ENCODE measurements at regions not wholly inside any gene's neighbourhood (a gene's known extent, or its start where the extent isn't known, plus 50 kb on each side); places are given as distances from the start of the nearest gene placed in this dataset.

DNA sequence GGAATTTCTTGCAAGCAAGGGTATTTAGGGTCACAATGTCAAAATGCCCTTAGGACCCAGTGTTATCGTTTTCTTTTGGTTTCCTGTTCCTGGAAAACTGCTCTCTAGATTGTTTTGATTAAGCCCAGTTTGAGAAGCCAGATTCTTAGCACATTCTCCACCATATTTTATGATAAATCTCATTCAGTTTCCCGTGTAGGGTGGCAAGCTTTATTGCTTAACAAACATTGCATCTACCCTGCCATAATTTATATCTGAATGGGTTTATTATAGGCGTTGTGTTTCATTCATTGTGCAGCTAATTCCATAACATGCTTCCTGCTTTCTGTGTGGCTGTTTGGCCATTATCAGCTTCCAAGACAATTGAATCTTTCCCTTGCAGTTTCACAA lies 389.1 kb upstream of the DYNLRB2 start:
- H3K4me3 ChIP-seq (ENCODE audit: low read depth, low read length) = no peak overlapping the region
- in situ Hi-C loops (cut with HindIII; ENCODE audit: low sequenced_read_pairs) = no loop called here
- TF ChIP-seq CTCF (IDR thresholded peaks at IDR 0.05; ENCODE audit: low read depth, low read length) = no peak
- DNase-seq (ENCODE audit: low read depth, low spot score) = no peak

- no peak overlapping the region for H3K4me3 ChIP-seq (ENCODE audit: low read depth, low read length)
- in situ Hi-C loops (cut with HindIII; ENCODE audit: low sequenced_read_pairs) = no loop called here
- TF ChIP-seq CTCF (IDR thresholded peaks at IDR 0.05; ENCODE audit: low read depth, low read length) = no peak
- DNase-seq (ENCODE audit: low read depth, low spot score) = peak; percentile 55
These were observed 389.6 kb upstream of the DYNLRB2 start for GRCh38 chr16:80150978-80151721.

- DNase-seq (ENCODE audit: low read depth, low spot score) = no peak
- no peak overlapping the region for H3K4me3 ChIP-seq (ENCODE audit: low read depth, low read length)
- in situ Hi-C loops (cut with HindIII; ENCODE audit: low sequenced_read_pairs) = no loop called here
- no peak for TF ChIP-seq CTCF (IDR thresholded peaks at IDR 0.05; ENCODE audit: low read depth, low read length)
These were observed 392.0 kb upstream of the DYNLRB2 start for GRCh38 chr16:80148826-80149225.

GRCh38 chr16:80147026-80147655 lies 393.7 kb upstream of the DYNLRB2 start:
- no peak for TF ChIP-seq CTCF (IDR thresholded peaks at IDR 0.05; ENCODE audit: low read depth, low read length)

GRCh38 chr16:80144191-80144590 lies 396.6 kb upstream of the DYNLRB2 start:
- H3K4me3 ChIP-seq (ENCODE audit: low read depth, low read length) = no peak overlapping the region
- in situ Hi-C loops (cut with HindIII; ENCODE audit: low sequenced_read_pairs) = no loop called here
- DNase-seq (ENCODE audit: low read depth, low spot score) = peak; percentile 44
- TF ChIP-seq CTCF (IDR thresholded peaks at IDR 0.05; ENCODE audit: low read depth, low read length) = no peak

More at GRCh38 chr16:80147026-80147655, 393.7 kb upstream of the DYNLRB2 start:
- no peak overlapping the region for H3K4me3 ChIP-seq (ENCODE audit: low read depth, low read length)
- in situ Hi-C loops (cut with HindIII; ENCODE audit: low sequenced_read_pairs) = no loop called here
- no peak for DNase-seq (ENCODE audit: low read depth, low spot score)

DNA sequence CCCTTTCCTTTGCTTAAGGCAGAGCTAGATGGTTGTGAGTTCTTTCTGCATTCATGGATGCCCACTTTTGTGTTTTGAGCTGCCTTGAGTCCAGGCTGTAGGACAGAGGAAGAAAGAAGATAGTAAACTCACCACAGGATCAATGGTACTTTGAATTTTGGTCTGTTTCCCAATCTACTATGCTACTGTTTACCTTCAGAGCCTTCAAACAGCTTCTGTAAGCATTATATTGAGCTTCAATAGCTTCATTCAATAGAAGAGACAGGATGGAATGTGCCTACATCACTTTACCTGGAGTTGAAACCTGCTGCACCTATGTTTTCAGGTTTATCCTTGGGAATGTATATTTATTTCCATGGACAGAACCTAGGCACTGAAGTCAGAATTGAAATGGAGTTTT lies 397.9 kb upstream of the DYNLRB2 start:
- in situ Hi-C loops (cut with HindIII; ENCODE audit: low sequenced_read_pairs) = no loop called here
- no peak overlapping the region for H3K4me3 ChIP-seq (ENCODE audit: low read depth, low read length)
- no peak for TF ChIP-seq CTCF (IDR thresholded peaks at IDR 0.05; ENCODE audit: low read depth, low read length)
- DNase-seq (ENCODE audit: low read depth, low spot score) = no peak
